ENCODE measurements at regions not wholly inside any gene's neighbourhood (a gene's known extent, or its start where the extent isn't known, plus 50 kb on each side); places are given as distances from the start of the nearest gene placed in this dataset.

- no peak for DNase-seq (ENCODE audit: extremely low spot score)
- CTCF ChIA-PET: interaction anchor here (1.2 to 5.0 kb wide), 4 partner anchors 13 to 20 kb away, joined by 4 to 19 read pairs (median 6); no protein-coding TSS in a partner anchor
- TF ChIP-seq CTCF (IDR thresholded peaks at IDR 0.05; ENCODE audit: control extremely low read depth, extremely low read depth, low read depth, missing control alignments): no peak
- POLR2A ChIA-PET: no interaction called here
Observed at GRCh38 chr18:27619906-27620305, 434.8 kb upstream of the CHST9 start.

- CTCF ChIA-PET: interaction anchor here (1.2 to 5.0 kb wide), 4 partner anchors 12 to 20 kb away, joined by 4 to 19 read pairs (median 6); no protein-coding TSS in a partner anchor
- POLR2A ChIA-PET: no interaction called here
- DNase-seq (ENCODE audit: extremely low spot score): no peak
- no peak for TF ChIP-seq CTCF (IDR thresholded peaks at IDR 0.05; ENCODE audit: control extremely low read depth, extremely low read depth, low read depth, missing control alignments)
Observed at GRCh38 chr18:27619090-27619772, 434.1 kb upstream of the CHST9 start.

- POLR2A ChIA-PET: no interaction called here
- CTCF ChIA-PET: interaction anchor here (1.0 kb wide), 1 partner anchor 11 kb away, joined by 5 read pairs; no protein-coding TSS in a partner anchor
- DNase-seq (ENCODE audit: extremely low spot score): no peak
- no peak for TF ChIP-seq CTCF (IDR thresholded peaks at IDR 0.05; ENCODE audit: control extremely low read depth, extremely low read depth, low read depth, missing control alignments)
Observed at GRCh38 chr18:27616324-27616723, 431.2 kb upstream of the CHST9 start.

- no peak for TF ChIP-seq CTCF (IDR thresholded peaks at IDR 0.05; ENCODE audit: control extremely low read depth, extremely low read depth, low read depth, missing control alignments)
- ChIA-PET CTCF (interaction anchor here (0.8 to 2.4 kb wide), 6 partner anchors 10 to 20 kb away, joined by 3 to 10 read pairs (median 4); no protein-coding TSS in a partner anchor), POLR2A (no interaction called here)
- no peak for DNase-seq (ENCODE audit: extremely low spot score)
Observed at GRCh38 chr18:27614951-27615844, 430.1 kb upstream of the CHST9 start.

- ChIA-PET CTCF (interaction anchor here (0.9 to 4.2 kb wide), 3 partner anchors 9 to 604 kb away, joined by 3 to 17 read pairs (median 5); no protein-coding TSS in a partner anchor), POLR2A (no interaction called here)
- no peak for DNase-seq (ENCODE audit: extremely low spot score)
- no peak for TF ChIP-seq CTCF (IDR thresholded peaks at IDR 0.05; ENCODE audit: control extremely low read depth, extremely low read depth, low read depth, missing control alignments)
Observed at GRCh38 chr18:27609221-27609620, 424.1 kb upstream of the CHST9 start.

- DNase-seq (ENCODE audit: extremely low spot score): no peak
- POLR2A ChIA-PET: no interaction called here
- CTCF ChIA-PET: interaction anchor here (0.9 to 4.2 kb wide), 4 partner anchors 9 to 603 kb away, joined by 3 to 17 read pairs (median 4); no protein-coding TSS in a partner anchor
- TF ChIP-seq CTCF (IDR thresholded peaks at IDR 0.05; ENCODE audit: control extremely low read depth, extremely low read depth, low read depth, missing control alignments): peak; percentile 48
Observed at GRCh38 chr18:27608742-27609141, 423.6 kb upstream of the CHST9 start.

All from GM10248 (cell line).